ENCODE measurements at regions not wholly inside any gene's neighbourhood (a gene's known extent, or its start where the extent isn't known, plus 50 kb on each side); places are given as distances from the start of the nearest gene placed in this dataset.

DNA sequence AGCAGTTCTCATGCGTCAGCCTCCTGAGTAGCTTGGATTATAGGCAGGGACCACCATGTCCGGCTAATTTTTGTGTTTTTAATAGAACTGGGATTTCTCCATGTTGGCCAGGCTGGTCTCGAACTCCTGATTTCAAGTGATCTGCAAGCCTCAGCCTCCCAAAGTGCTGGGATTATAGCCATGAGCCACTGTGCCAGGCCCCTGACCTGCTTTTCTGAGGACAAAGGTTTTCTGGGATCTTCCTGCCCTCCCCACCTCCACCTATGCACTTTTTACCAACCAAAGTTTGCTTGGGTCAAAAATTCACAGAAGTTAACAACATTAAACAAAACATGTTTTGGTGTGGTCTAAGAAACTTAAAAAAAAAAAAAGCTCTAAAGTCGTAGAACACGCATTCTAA is 259.9 kb downstream of the HAUS1 start:
- Histone ChIP-seq H3K4me1 (no peaks in the 10 kb centered on the region), H3K4me3 (no peak overlapping the region), H3K27ac (no peak overlapping the region), H3K9me3 (no peaks in the 10 kb centered on the region), H3K4me2 (no peak overlapping the region)
- ChIA-PET CTCF (no interaction called here), POLR2A (no interaction called here)
- FAIRE-seq (no peak), ATAC-seq (no peak), DNase-seq (ENCODE audit: low read depth in 1 of 2, low spot score in 1 of 2) (no peak)
- TF ChIP-seq NPAS2 (CRISPR knock-in tag; IDR thresholded peaks at IDR 0.05; ENCODE audit: borderline replicate concordance), result no peak
- 63% methylated on average over 4 of the region's 5 CpGs for WGBS (ENCODE audit: missing lambda C conversion rate)

GRCh38 chr18:46366201-46366600 is 262.0 kb downstream of the HAUS1 start:
- H3K27ac ChIP-seq, result no peak overlapping the region
- TF ChIP-seq CBX2 (IDR thresholded peaks at IDR 0.05; ENCODE audit: borderline replicate concordance, low read depth) (no peak), CTCF (IDR thresholded peaks at IDR 0.05) (no peak), MAFK (IDR thresholded peaks at IDR 0.05; ENCODE audit: partially characterized antibody) (no peak), EP300 (IDR thresholded peaks at IDR 0.05) (no peak), KDM5A (IDR thresholded peaks at IDR 0.05) (no peak), POLR2AphosphoS2 (conservative IDR thresholded peaks at IDR 0.05; ENCODE audit: low read length) (no peak)
- TF ChIP-seq, protein P1, sequence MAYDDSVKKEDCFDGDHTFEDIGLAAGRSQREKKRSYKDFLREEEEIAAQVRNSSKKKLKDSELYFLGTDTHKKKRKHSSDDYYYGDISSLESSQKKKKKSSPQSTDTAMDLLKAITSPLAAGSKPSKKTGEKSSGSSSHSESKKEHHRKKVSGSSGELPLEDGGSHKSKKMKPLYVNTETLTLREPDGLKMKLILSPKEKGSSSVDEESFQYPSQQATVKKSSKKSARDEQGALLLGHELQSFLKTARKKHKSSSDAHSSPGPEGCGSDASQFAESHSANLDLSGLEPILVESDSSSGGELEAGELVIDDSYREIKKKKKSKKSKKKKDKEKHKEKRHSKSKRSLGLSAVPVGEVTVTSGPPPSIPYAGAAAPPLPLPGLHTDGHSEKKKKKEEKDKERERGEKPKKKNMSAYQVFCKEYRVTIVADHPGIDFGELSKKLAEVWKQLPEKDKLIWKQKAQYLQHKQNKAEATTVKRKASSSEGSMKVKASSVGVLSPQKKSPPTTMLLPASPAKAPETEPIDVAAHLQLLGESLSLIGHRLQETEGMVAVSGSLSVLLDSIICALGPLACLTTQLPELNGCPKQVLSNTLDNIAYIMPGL (CRISPR knock-in tag; IDR thresholded peaks at IDR 0.05; ENCODE audit: borderline replicate concordance), result no peak
- H3K9me3 ChIP-seq, result no peaks in the 10 kb centered on the region
- H3K4me1 ChIP-seq, result no peaks in the 10 kb centered on the region
- ATAC-seq (no peak), FAIRE-seq (no peak), DNase-seq (ENCODE audit: low read depth in 1 of 2, low spot score in 1 of 2) (no peak)
- ChIA-PET POLR2A (no interaction called here), CTCF (no interaction called here)
- no peak overlapping the region for H3K4me3 ChIP-seq
- no peak overlapping the region for H3K4me2 ChIP-seq
- 77% methylated on average over 4 of the region's 4 CpGs for WGBS (ENCODE audit: missing lambda C conversion rate)

GRCh38 chr18:46366751-46367376 is 262.7 kb downstream of the HAUS1 start:
- Histone ChIP-seq H3K27ac (no peak overlapping the region), H3K4me3 (no peak overlapping the region), H3K4me1 (no peaks in the 10 kb centered on the region), H3K9me3 (no peaks in the 10 kb centered on the region), H3K4me2 (no peak overlapping the region)
- ATAC-seq, result no peak
- TF ChIP-seq MAZ (IDR thresholded peaks at IDR 0.05; ENCODE audit: borderline replicate concordance, low read depth, low read length), result no peak
- TF ChIP-seq, protein P2, sequence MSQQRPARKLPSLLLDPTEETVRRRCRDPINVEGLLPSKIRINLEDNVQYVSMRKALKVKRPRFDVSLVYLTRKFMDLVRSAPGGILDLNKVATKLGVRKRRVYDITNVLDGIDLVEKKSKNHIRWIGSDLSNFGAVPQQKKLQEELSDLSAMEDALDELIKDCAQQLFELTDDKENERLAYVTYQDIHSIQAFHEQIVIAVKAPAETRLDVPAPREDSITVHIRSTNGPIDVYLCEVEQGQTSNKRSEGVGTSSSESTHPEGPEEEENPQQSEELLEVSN (IDR thresholded peaks at IDR 0.05; ENCODE audit: borderline replicate concordance, low read depth), result no peak
- no peak for TF ChIP-seq ZC3H11A (IDR thresholded peaks at IDR 0.05)
- TF ChIP-seq EHMT2 (IDR thresholded peaks at IDR 0.05; ENCODE audit: low read depth), result no peak
- TF ChIP-seq, protein P1 (CRISPR knock-in tag; IDR thresholded peaks at IDR 0.05; ENCODE audit: borderline replicate concordance), result no peak
- TF ChIP-seq TFCP2L1 (CRISPR knock-in tag; IDR thresholded peaks at IDR 0.05), result no peak
- TF ChIP-seq CEBPB (IDR thresholded peaks at IDR 0.05), result no peak
- TF ChIP-seq NR3C1 (IDR thresholded peaks at IDR 0.05), result no peak
- no peak for TF ChIP-seq PBX3 (IDR thresholded peaks at IDR 0.05)
- no peak for TF ChIP-seq ZSCAN20 (CRISPR knock-in tag; IDR thresholded peaks at IDR 0.05)
- TF ChIP-seq RNF2 (IDR thresholded peaks at IDR 0.05; ENCODE audit: borderline replicate concordance, low read depth), result no peak
- TF ChIP-seq HOXB5 (CRISPR knock-in tag; IDR thresholded peaks at IDR 0.05), result no peak
- ChIA-PET POLR2A (no interaction called here), CTCF (no interaction called here)
- no peak for DNase-seq (ENCODE audit: low read depth in 1 of 2, low spot score in 1 of 2)
- FAIRE-seq, result no peak
- 48% methylated on average over 8 of the region's 8 CpGs for WGBS (ENCODE audit: missing lambda C conversion rate)

Measured in A549 (cell line).